Fibroblast of the aortic adventitia (primary cell): ENCODE measurements at regions not wholly inside any gene's neighbourhood (a gene's known extent, or its start where the extent isn't known, plus 50 kb on each side); places are given as distances from the start of the nearest gene placed in this dataset.

Experiments used
- DNase-seq: peaks from one replicate; pipeline ENCODE4 v3.0.0-alpha.2; 2010; ENCODE audit warnings: low read depth
- H3K4me3 ChIP-seq: 2 replicates; pipeline ENCODE4 v1.5.1; 2011; ENCODE audit warnings: low read depth, mild to moderate bottlenecking, control low read depth, low read length, moderate library complexity
- TF ChIP-seq, protein P1 (sequence below): IDR thresholded peaks from 2 replicates; pipeline ENCODE4 v1.5.1; 2011; ENCODE audit warnings: mild to moderate bottlenecking, low read length, control low read depth, inconsistent platforms; ENCODE audit not compliant: insufficient read depth

DNA sequence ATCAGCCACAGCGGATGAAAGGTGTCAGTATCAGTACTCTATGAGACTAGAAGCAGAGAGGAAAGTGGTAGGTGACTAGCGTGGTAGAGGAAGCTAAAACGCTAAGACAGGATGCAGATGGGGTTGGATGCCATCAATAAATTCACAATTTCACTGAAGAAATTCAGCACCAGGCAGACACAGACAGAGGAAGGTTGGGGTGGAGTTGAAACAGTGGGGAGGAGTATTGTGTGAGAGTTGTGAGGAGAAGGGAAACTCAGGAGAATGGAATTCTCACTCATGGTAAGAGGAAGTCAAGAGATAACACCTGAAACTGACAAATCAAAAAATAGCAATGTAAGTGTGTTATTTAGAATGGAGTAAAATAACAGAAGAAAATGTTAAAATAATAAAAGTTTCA is 208.5 kb upstream of the DAB1 start:
- DNase-seq, result peak; percentile 29
- TF ChIP-seq, protein P1, sequence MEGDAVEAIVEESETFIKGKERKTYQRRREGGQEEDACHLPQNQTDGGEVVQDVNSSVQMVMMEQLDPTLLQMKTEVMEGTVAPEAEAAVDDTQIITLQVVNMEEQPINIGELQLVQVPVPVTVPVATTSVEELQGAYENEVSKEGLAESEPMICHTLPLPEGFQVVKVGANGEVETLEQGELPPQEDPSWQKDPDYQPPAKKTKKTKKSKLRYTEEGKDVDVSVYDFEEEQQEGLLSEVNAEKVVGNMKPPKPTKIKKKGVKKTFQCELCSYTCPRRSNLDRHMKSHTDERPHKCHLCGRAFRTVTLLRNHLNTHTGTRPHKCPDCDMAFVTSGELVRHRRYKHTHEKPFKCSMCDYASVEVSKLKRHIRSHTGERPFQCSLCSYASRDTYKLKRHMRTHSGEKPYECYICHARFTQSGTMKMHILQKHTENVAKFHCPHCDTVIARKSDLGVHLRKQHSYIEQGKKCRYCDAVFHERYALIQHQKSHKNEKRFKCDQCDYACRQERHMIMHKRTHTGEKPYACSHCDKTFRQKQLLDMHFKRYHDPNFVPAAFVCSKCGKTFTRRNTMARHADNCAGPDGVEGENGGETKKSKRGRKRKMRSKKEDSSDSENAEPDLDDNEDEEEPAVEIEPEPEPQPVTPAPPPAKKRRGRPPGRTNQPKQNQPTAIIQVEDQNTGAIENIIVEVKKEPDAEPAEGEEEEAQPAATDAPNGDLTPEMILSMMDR, result no peak

DNA sequence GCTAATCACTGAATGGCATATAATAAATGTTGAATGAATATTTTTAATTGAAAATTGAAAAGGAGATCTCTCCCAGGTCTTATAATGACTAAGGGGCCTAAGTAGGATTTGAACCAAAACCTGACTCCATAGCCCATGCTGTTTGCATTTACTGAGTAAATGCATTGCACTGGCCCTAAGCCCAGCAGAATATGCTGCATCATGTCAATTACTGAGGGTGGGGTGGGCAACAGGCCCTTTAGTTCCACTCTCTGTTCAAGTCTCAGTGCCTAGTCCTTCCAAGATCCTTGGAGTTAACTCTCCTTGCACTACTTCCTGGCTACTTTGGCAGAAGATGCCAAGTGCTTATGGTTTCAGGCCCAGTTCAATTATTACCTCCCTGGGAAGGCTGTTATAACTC is 203.8 kb upstream of the DAB1 start:
- TF ChIP-seq, protein P1, result no peak

More for the DNA sequence above, 208.5 kb upstream of the DAB1 start:
- H3K4me3 ChIP-seq, result no peak overlapping the region

GRCh38 chr1:57623791-57624538 is 200.1 kb upstream of the DAB1 start:
- no peak for DNase-seq
- H3K4me3 ChIP-seq, result no peak overlapping the region
- TF ChIP-seq, protein P1, result no peak

More for the DNA sequence above, 203.8 kb upstream of the DAB1 start:
- H3K4me3 ChIP-seq, result no peak overlapping the region
- DNase-seq, result no peak

- TF ChIP-seq, protein P1, result no peak
- DNase-seq, result no peak
- H3K4me3 ChIP-seq, result no peak overlapping the region
These were observed 199.4 kb upstream of the DAB1 start for GRCh38 chr1:57623039-57623790.

DNA sequence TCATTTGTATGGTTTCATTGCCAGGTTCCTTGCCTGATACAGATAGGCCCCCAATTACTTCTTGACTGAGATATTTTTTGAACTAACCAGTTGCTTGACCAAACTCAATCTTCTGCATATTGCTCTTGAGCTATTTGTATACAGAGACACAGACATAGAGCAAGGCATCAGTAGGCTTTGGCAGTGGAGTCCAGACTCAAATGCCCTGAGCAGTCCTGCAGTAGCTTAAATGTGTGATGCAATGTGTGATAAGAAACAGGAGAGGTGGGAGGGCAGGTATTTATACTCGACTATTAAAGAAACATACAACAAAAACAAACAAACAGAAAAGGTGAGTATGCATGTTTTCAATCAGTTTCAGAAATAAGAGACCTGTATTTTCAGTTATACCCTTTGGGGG is 197.9 kb upstream of the DAB1 start:
- TF ChIP-seq, protein P1, result no peak
- DNase-seq, result no peak

DNA sequence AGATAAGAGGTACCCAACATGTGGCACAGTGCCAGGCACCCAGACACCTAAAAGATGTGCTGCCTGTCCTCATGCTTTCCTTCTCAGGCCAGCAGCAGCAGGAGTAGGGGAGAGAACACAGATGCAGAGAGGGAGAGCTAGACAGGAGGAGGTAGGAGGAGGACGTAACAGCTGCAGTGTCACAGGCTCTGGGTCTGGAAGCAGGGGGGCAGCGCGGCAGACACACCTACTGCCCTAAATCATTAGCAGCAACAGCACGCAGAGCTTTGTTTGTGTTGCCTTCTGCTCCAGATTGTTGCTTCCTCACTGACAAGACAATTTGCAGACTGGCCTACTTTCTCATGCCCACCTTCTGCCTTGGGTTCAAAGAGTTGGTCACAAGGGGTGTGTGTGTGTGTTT is 196.7 kb upstream of the DAB1 start:
- no peak for DNase-seq
- TF ChIP-seq, protein P1, result no peak
- no peak overlapping the region for H3K4me3 ChIP-seq

More for the DNA sequence above, 197.9 kb upstream of the DAB1 start:
- no peak overlapping the region for H3K4me3 ChIP-seq
